Hematopoietic multipotent progenitor cell (in vitro differentiated cells): ENCODE measurements at regions not wholly inside any gene's neighbourhood (a gene's known extent, or its start where the extent isn't known, plus 50 kb on each side); places are given as distances from the start of the nearest gene placed in this dataset.

Experiments
- DNase-seq, 3 donors: peaks; one replicate each; pipeline ENCODE4 v3.0.0-alpha.2; 2011 to 2015; ENCODE audit warnings: low read depth in 2 of 3, low spot score in 2 of 3

GRCh38 chr13:26155568-26155967 lies 66.5 kb downstream of the RNF6 start:
- DNase-seq, result no peak

- peak in 1 of 3 donors; percentile 6 for DNase-seq
Measured at GRCh38 chr13:26133851-26134250, 82.0 kb upstream of the SHISA2 start.

GRCh38 chr13:26133286-26133685 lies 81.5 kb upstream of the SHISA2 start:
- no peak for DNase-seq

- peak in 2 of 3 donors; percentile 3 to 9 for DNase-seq
Measured at GRCh38 chr13:26132756-26133155, 80.9 kb upstream of the SHISA2 start.

GRCh38 chr13:26128676-26129075 lies 76.9 kb upstream of the SHISA2 start:
- DNase-seq, result no peak

- no peak for DNase-seq
Measured at GRCh38 chr13:26117620-26118019, 65.8 kb upstream of the SHISA2 start.

- no peak for DNase-seq
Measured at GRCh38 chr13:26112843-26113242, 61.0 kb upstream of the SHISA2 start.

- no peak for DNase-seq
Measured at GRCh38 chr13:26111797-26112196, 60.0 kb upstream of the SHISA2 start.
